ENCODE measurements at regions not wholly inside any gene's neighbourhood (a gene's known extent, or its start where the extent isn't known, plus 50 kb on each side); places are given as distances from the start of the nearest gene placed in this dataset.

GRCh38 chr2:215659650-215660049 is 223.8 kb upstream of the FN1 start:
- Histone ChIP-seq H3K4me1 (ENCODE audit: control insufficient read depth in 5 of 5, insufficient read depth in 5 of 5, low read length in 5 of 5) (no peaks in the 10 kb centered on the region), H3K4me3 (ENCODE audit: low read depth in 1 of 5, low read length in 5 of 5) (no peak overlapping the region), H3K9ac (ENCODE audit: low read length in 5 of 5) (no peak overlapping the region), H3K27me3 (ENCODE audit: control insufficient read depth in 5 of 5, insufficient read depth in 4 of 5, low read length in 5 of 5) (no peaks in the 10 kb centered on the region), H3K36me3 (ENCODE audit: control insufficient read depth in 5 of 5, insufficient read depth in 5 of 5, low read length in 5 of 5) (no peaks in the 10 kb centered on the region), H3K9me3 (ENCODE audit: control insufficient read depth in 5 of 5, low read length in 5 of 5) (no peaks in the 10 kb centered on the region), H3K27ac (ENCODE audit: low read depth, low read length) (no peak overlapping the region)

DNA sequence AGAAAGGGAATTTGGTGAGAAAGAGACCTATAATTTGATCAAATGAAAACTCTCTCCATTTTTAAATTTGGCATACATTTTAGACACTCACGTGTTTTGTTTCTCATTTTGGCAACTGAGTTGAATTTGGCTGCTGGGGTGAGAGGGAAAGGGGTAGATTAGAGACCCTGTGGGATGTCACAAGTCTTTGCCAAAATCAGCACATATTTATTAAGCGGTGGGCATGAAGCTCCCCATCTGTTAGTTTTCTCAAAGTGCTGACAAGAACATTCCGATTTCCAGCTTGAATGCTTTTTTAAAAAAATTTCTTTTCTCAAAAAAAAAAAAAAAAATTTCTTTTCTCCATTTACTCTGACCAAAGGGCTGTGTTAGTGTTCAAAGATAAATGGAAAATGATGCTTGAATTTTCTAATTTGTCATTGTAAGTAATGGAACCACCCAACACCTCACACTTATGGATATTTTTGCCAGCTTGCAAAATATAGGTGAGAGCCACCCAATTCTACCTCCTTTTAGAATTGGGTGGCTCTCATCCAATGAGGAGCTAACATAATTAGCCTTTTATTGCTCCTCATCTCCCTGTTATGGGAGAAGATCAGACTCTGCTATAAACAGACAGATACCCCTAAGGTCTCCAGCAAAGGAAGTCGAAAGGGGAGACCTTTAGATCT is 222.9 kb upstream of the FN1 start:
- H3K9me3 ChIP-seq (ENCODE audit: control insufficient read depth in 5 of 5, low read length in 5 of 5), result no peaks in the 10 kb centered on the region
- H3K27ac ChIP-seq (ENCODE audit: low read depth, low read length), result no peak overlapping the region
- H3K36me3 ChIP-seq (ENCODE audit: control insufficient read depth in 5 of 5, insufficient read depth in 5 of 5, low read length in 5 of 5), result no peaks in the 10 kb centered on the region
- no peak overlapping the region for H3K9ac ChIP-seq (ENCODE audit: low read length in 5 of 5)
- no peak overlapping the region for H3K4me3 ChIP-seq (ENCODE audit: low read depth in 1 of 5, low read length in 5 of 5)
- H3K27me3 ChIP-seq (ENCODE audit: control insufficient read depth in 5 of 5, insufficient read depth in 4 of 5, low read length in 5 of 5), result no peaks in the 10 kb centered on the region
- no peaks in the 10 kb centered on the region for H3K4me1 ChIP-seq (ENCODE audit: control insufficient read depth in 5 of 5, insufficient read depth in 5 of 5, low read length in 5 of 5)

DNA sequence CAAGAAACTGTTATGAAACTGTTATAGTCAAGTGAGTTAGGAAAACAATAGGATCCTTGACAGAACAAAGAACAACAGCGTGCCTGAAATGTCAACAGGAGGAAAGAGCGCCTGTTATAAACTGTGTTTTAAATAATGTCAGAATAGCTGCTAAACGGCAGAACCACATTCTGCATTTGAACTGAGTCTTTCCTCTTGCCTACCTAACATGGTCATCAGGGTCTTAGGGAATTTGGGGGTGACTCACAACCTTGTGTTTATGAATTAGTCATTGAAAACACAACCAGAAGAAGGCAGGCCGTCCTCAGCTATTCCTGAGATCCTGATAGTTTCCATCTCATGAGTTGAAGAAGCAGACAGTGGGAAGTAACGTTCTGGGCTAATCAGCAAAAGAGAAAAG is 222.0 kb upstream of the FN1 start:
- H3K4me3 ChIP-seq (ENCODE audit: low read depth in 1 of 5, low read length in 5 of 5), result no peak overlapping the region
- no peak overlapping the region for H3K9ac ChIP-seq (ENCODE audit: low read length in 5 of 5)
- no peaks in the 10 kb centered on the region for H3K9me3 ChIP-seq (ENCODE audit: control insufficient read depth in 5 of 5, low read length in 5 of 5)
- H3K36me3 ChIP-seq (ENCODE audit: control insufficient read depth in 5 of 5, insufficient read depth in 5 of 5, low read length in 5 of 5), result no peaks in the 10 kb centered on the region
- no peak overlapping the region for H3K27ac ChIP-seq (ENCODE audit: low read depth, low read length)
- no peaks in the 10 kb centered on the region for H3K27me3 ChIP-seq (ENCODE audit: control insufficient read depth in 5 of 5, insufficient read depth in 4 of 5, low read length in 5 of 5)
- H3K4me1 ChIP-seq (ENCODE audit: control insufficient read depth in 5 of 5, insufficient read depth in 5 of 5, low read length in 5 of 5), result no peaks in the 10 kb centered on the region

GRCh38 chr2:215654148-215654819 is 218.4 kb upstream of the FN1 start:
- Histone ChIP-seq H3K9me3 (ENCODE audit: control insufficient read depth in 5 of 5, low read length in 5 of 5) (no peaks in the 10 kb centered on the region), H3K4me1 (ENCODE audit: control insufficient read depth in 5 of 5, insufficient read depth in 5 of 5, low read length in 5 of 5) (peaks cover 0 to 3% (median 0%) of the 10 kb centered on the region in 5 donors), H3K27me3 (ENCODE audit: control insufficient read depth in 5 of 5, insufficient read depth in 4 of 5, low read length in 5 of 5) (no peaks in the 10 kb centered on the region), H3K9ac (ENCODE audit: low read length in 5 of 5) (no peak overlapping the region), H3K4me3 (ENCODE audit: low read depth in 1 of 5, low read length in 5 of 5) (no peak overlapping the region), H3K27ac (ENCODE audit: low read depth, low read length) (no peak overlapping the region), H3K36me3 (ENCODE audit: control insufficient read depth in 5 of 5, insufficient read depth in 5 of 5, low read length in 5 of 5) (no peaks in the 10 kb centered on the region)

GRCh38 chr2:215653344-215654030 is 217.6 kb upstream of the FN1 start:
- Histone ChIP-seq H3K27ac (ENCODE audit: low read depth, low read length) (no peak overlapping the region), H3K9ac (ENCODE audit: low read length in 5 of 5) (no peak overlapping the region), H3K27me3 (ENCODE audit: control insufficient read depth in 5 of 5, insufficient read depth in 4 of 5, low read length in 5 of 5) (no peaks in the 10 kb centered on the region), H3K4me3 (ENCODE audit: low read depth in 1 of 5, low read length in 5 of 5) (no peak overlapping the region), H3K36me3 (ENCODE audit: control insufficient read depth in 5 of 5, insufficient read depth in 5 of 5, low read length in 5 of 5) (no peaks in the 10 kb centered on the region), H3K9me3 (ENCODE audit: control insufficient read depth in 5 of 5, low read length in 5 of 5) (no peaks in the 10 kb centered on the region), H3K4me1 (ENCODE audit: control insufficient read depth in 5 of 5, insufficient read depth in 5 of 5, low read length in 5 of 5) (peaks cover 0 to 3% (median 0%) of the 10 kb centered on the region in 5 donors)

- Histone ChIP-seq H3K36me3 (ENCODE audit: control insufficient read depth in 5 of 5, insufficient read depth in 5 of 5, low read length in 5 of 5) (no peaks in the 10 kb centered on the region), H3K9me3 (ENCODE audit: control insufficient read depth in 5 of 5, low read length in 5 of 5) (no peaks in the 10 kb centered on the region), H3K27ac (ENCODE audit: low read depth, low read length) (no peak overlapping the region)
Measured at GRCh38 chr2:215652388-215652787, 216.5 kb upstream of the FN1 start.

GRCh38 chr2:215651412-215651811 is 215.5 kb upstream of the FN1 start:
- Histone ChIP-seq H3K9ac (ENCODE audit: low read length in 5 of 5) (no peak overlapping the region), H3K27ac (ENCODE audit: low read depth, low read length) (no peak overlapping the region), H3K27me3 (ENCODE audit: control insufficient read depth in 5 of 5, insufficient read depth in 4 of 5, low read length in 5 of 5) (no peaks in the 10 kb centered on the region), H3K36me3 (ENCODE audit: control insufficient read depth in 5 of 5, insufficient read depth in 5 of 5, low read length in 5 of 5) (no peaks in the 10 kb centered on the region), H3K9me3 (ENCODE audit: control insufficient read depth in 5 of 5, low read length in 5 of 5) (no peaks in the 10 kb centered on the region), H3K4me3 (ENCODE audit: low read depth in 1 of 5, low read length in 5 of 5) (no peak overlapping the region), H3K4me1 (ENCODE audit: control insufficient read depth in 5 of 5, insufficient read depth in 5 of 5, low read length in 5 of 5) (peaks cover 0 to 3% (median 0%) of the 10 kb centered on the region in 5 donors)

More at GRCh38 chr2:215652388-215652787, 216.5 kb upstream of the FN1 start:
- peaks cover 0 to 3% (median 0%) of the 10 kb centered on the region in 5 donors for H3K4me1 ChIP-seq (ENCODE audit: control insufficient read depth in 5 of 5, insufficient read depth in 5 of 5, low read length in 5 of 5)
- H3K9ac ChIP-seq (ENCODE audit: low read length in 5 of 5), result no peak overlapping the region
- no peak overlapping the region for H3K4me3 ChIP-seq (ENCODE audit: low read depth in 1 of 5, low read length in 5 of 5)
- H3K27me3 ChIP-seq (ENCODE audit: control insufficient read depth in 5 of 5, insufficient read depth in 4 of 5, low read length in 5 of 5), result no peaks in the 10 kb centered on the region

GRCh38 chr2:215644233-215644897 is 208.5 kb upstream of the FN1 start:
- Histone ChIP-seq H3K27ac (ENCODE audit: low read depth, low read length) (peak overlapping the region; percentile 39), H3K9me3 (ENCODE audit: control insufficient read depth in 5 of 5, low read length in 5 of 5) (no peaks in the 10 kb centered on the region), H3K4me3 (ENCODE audit: low read depth in 1 of 5, low read length in 5 of 5) (no peak overlapping the region), H3K27me3 (ENCODE audit: control insufficient read depth in 5 of 5, insufficient read depth in 4 of 5, low read length in 5 of 5) (no peaks in the 10 kb centered on the region), H3K36me3 (ENCODE audit: control insufficient read depth in 5 of 5, insufficient read depth in 5 of 5, low read length in 5 of 5) (no peaks in the 10 kb centered on the region), H3K9ac (ENCODE audit: low read length in 5 of 5) (no peak overlapping the region), H3K4me1 (ENCODE audit: control insufficient read depth in 5 of 5, insufficient read depth in 5 of 5, low read length in 5 of 5) (peaks cover 0 to 11% (median 4%) of the 10 kb centered on the region in 5 donors)

- H3K27ac ChIP-seq (ENCODE audit: low read depth, low read length), result no peak overlapping the region
- H3K9me3 ChIP-seq (ENCODE audit: control insufficient read depth in 5 of 5, low read length in 5 of 5), result peaks cover 0 to 7% (median 0%) of the 10 kb centered on the region in 5 donors
- no peaks in the 10 kb centered on the region for H3K36me3 ChIP-seq (ENCODE audit: control insufficient read depth in 5 of 5, insufficient read depth in 5 of 5, low read length in 5 of 5)
- peaks cover 0 to under 1% (median 0%) of the 10 kb centered on the region in 5 donors for H3K4me1 ChIP-seq (ENCODE audit: control insufficient read depth in 5 of 5, insufficient read depth in 5 of 5, low read length in 5 of 5)
- no peaks in the 10 kb centered on the region for H3K27me3 ChIP-seq (ENCODE audit: control insufficient read depth in 5 of 5, insufficient read depth in 4 of 5, low read length in 5 of 5)
- H3K4me3 ChIP-seq (ENCODE audit: low read depth in 1 of 5, low read length in 5 of 5), result no peak overlapping the region
- H3K9ac ChIP-seq (ENCODE audit: low read length in 5 of 5), result no peak overlapping the region
Measured at GRCh38 chr2:215638687-215639086, 202.8 kb upstream of the FN1 start.

GRCh38 chr2:215637651-215638050 is 201.8 kb upstream of the FN1 start:
- H3K4me3 ChIP-seq (ENCODE audit: low read depth in 1 of 5, low read length in 5 of 5), result no peak overlapping the region
- no peak overlapping the region for H3K9ac ChIP-seq (ENCODE audit: low read length in 5 of 5)
- no peaks in the 10 kb centered on the region for H3K4me1 ChIP-seq (ENCODE audit: control insufficient read depth in 5 of 5, insufficient read depth in 5 of 5, low read length in 5 of 5)
- no peaks in the 10 kb centered on the region for H3K27me3 ChIP-seq (ENCODE audit: control insufficient read depth in 5 of 5, insufficient read depth in 4 of 5, low read length in 5 of 5)
- no peak overlapping the region for H3K27ac ChIP-seq (ENCODE audit: low read depth, low read length)
- H3K9me3 ChIP-seq (ENCODE audit: control insufficient read depth in 5 of 5, low read length in 5 of 5), result peaks cover 0 to 11% (median 7%) of the 10 kb centered on the region in 5 donors
- no peaks in the 10 kb centered on the region for H3K36me3 ChIP-seq (ENCODE audit: control insufficient read depth in 5 of 5, insufficient read depth in 5 of 5, low read length in 5 of 5)
